ENCODE measurements at regions not wholly inside any gene's neighbourhood (a gene's known extent, or its start where the extent isn't known, plus 50 kb on each side); places are given as distances from the start of the nearest gene placed in this dataset.
"Not testable (repeated sequence)": the region's sequence is repeated elsewhere in the genome, so short reads cannot be mapped to it uniquely, and the experiment has no call there.

DNA sequence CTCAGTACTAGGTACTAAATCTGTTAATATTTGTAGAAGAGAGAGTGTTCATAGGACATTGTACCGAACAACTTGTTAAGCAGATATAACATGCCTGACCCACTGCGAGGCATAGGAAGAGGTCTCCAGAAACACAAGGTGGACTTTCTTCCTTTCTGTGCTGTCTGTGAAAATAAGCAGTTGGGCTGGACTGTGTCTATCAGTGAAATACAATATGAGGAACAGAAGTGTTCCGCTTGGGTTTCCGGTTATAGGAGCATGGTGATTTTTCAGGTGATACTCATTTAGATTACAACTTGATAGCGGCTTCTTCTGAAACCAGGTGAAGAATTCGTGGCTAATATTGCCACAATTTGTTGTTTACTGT, 60.9 kb upstream of the TLR4 start:
- Histone ChIP-seq H3K9ac (ENCODE audit: low read depth, low read length, poor library complexity, severe bottlenecking) (no peak overlapping the region), H3F3A (ENCODE audit: low read depth) (no peaks in the 10 kb centered on the region), H3K9me3 (ENCODE audit: insufficient read depth, low read depth, low read length) (no peaks in the 10 kb centered on the region), H3K4me1 (ENCODE audit: insufficient read depth, low read length, poor library complexity, severe bottlenecking) (no peaks in the 10 kb centered on the region), H4K20me1 (ENCODE audit: insufficient read depth, low read length, poor library complexity, severe bottlenecking) (no peaks in the 10 kb centered on the region), H2AFZ (ENCODE audit: low read length) (no peak overlapping the region), H3K4me3 (ENCODE audit: low read length, poor library complexity, severe bottlenecking) (no peak overlapping the region), H3K27me3 (ENCODE audit: insufficient read depth, low read length, poor library complexity, severe bottlenecking) (no peaks in the 10 kb centered on the region), H3K4me2 (ENCODE audit: low read depth, low read length, poor library complexity, severe bottlenecking) (no peak overlapping the region), H3K79me2 (ENCODE audit: insufficient read depth, low read length) (no peaks in the 10 kb centered on the region), H3K36me3 (ENCODE audit: insufficient read depth, low read length) (no peaks in the 10 kb centered on the region), H3K9me2 (replicated peaks; ENCODE audit: low read depth, low read length) (no peaks in the 10 kb centered on the region)
- TF ChIP-seq EZH2phosphoT487 (IDR thresholded peaks at IDR 0.05; ENCODE audit: borderline replicate concordance), result no peak
- TF ChIP-seq, protein P1, sequence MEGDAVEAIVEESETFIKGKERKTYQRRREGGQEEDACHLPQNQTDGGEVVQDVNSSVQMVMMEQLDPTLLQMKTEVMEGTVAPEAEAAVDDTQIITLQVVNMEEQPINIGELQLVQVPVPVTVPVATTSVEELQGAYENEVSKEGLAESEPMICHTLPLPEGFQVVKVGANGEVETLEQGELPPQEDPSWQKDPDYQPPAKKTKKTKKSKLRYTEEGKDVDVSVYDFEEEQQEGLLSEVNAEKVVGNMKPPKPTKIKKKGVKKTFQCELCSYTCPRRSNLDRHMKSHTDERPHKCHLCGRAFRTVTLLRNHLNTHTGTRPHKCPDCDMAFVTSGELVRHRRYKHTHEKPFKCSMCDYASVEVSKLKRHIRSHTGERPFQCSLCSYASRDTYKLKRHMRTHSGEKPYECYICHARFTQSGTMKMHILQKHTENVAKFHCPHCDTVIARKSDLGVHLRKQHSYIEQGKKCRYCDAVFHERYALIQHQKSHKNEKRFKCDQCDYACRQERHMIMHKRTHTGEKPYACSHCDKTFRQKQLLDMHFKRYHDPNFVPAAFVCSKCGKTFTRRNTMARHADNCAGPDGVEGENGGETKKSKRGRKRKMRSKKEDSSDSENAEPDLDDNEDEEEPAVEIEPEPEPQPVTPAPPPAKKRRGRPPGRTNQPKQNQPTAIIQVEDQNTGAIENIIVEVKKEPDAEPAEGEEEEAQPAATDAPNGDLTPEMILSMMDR (conservative IDR thresholded peaks at IDR 0.05; ENCODE audit: low read length), result no peak

DNA sequence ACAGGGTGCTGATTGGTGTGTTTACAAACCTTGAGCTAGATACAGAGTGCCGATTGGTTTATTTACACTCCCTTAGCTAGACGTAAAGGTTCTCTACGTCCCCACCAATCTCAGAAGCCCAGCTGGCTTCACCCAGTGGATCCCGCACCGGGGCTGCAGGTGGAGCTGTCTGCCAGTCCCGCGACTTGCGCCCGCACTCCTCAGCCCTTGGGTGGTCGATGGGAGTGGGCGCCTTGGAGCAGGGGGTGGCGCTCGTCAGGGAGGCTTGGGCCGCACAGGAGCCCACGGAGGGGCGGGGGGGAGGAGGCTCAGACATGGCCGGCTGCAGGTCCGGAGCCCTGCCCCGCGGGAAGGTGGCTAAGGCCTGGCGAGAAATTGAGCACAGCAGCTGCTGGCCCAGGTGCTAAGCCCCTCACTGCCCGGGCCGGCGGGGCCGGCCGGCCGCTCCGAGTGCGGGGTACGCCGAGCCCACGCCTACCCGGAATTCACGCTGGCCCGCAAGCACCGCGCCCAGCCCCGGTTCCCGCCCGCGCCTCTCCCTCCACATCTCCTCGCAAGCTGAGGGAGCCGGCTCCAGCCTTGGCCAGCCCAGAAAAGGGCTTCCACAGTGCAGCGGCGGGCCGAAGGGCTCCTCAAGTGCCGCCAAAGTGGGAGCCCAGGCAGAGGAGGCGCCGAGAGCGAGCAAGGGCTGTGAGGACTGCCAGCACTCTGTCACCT, 61.5 kb upstream of the TLR4 start:
- H3K4me1 ChIP-seq (ENCODE audit: insufficient read depth, low read length, poor library complexity, severe bottlenecking); H3K4me3 ChIP-seq (ENCODE audit: low read length, poor library complexity, severe bottlenecking); H2AFZ ChIP-seq (ENCODE audit: low read length); H3K36me3 ChIP-seq (ENCODE audit: insufficient read depth, low read length); H4K20me1 ChIP-seq (ENCODE audit: insufficient read depth, low read length, poor library complexity, severe bottlenecking); H3K27me3 ChIP-seq (ENCODE audit: insufficient read depth, low read length, poor library complexity, severe bottlenecking); H3K9me2 ChIP-seq (replicated peaks; ENCODE audit: low read depth, low read length); H3K9ac ChIP-seq (ENCODE audit: low read depth, low read length, poor library complexity, severe bottlenecking); H3K4me2 ChIP-seq (ENCODE audit: low read depth, low read length, poor library complexity, severe bottlenecking); H3K79me2 ChIP-seq (ENCODE audit: insufficient read depth, low read length); H3K9me3 ChIP-seq (ENCODE audit: insufficient read depth, low read depth, low read length); H3F3A ChIP-seq (ENCODE audit: low read depth): not testable (repeated sequence)

DNA sequence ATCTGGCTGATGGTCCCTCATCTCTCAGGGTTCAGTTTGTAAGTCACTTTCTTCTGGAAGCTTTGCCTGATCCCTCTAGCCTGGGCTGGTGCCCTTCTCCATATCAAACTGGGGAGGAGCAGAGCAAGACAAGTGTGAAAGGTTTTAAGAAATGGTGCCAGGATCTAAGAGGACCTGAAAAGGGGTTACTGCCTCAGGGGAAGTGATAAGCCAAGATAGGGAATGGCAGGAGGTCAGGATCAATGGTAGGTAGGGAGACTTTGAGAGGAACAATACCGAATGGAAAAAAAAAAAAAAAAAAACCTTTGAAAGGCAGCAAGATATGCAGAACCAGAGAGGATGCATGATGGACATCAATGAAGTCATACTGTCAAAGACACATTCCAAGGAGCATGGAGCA, 67.5 kb upstream of the TLR4 start:
- Histone ChIP-seq H3F3A (ENCODE audit: low read depth) (no peaks in the 10 kb centered on the region), H3K9me3 (ENCODE audit: insufficient read depth, low read depth, low read length) (no peaks in the 10 kb centered on the region), H3K4me1 (ENCODE audit: insufficient read depth, low read length, poor library complexity, severe bottlenecking) (no peaks in the 10 kb centered on the region), H3K9me2 (replicated peaks; ENCODE audit: low read depth, low read length) (no peaks in the 10 kb centered on the region), H3K79me2 (ENCODE audit: insufficient read depth, low read length) (no peaks in the 10 kb centered on the region), H4K20me1 (ENCODE audit: insufficient read depth, low read length, poor library complexity, severe bottlenecking) (no peaks in the 10 kb centered on the region), H3K9ac (ENCODE audit: low read depth, low read length, poor library complexity, severe bottlenecking) (no peak overlapping the region), H2AFZ (ENCODE audit: low read length) (no peak overlapping the region), H3K4me2 (ENCODE audit: low read depth, low read length, poor library complexity, severe bottlenecking) (no peak overlapping the region), H3K27me3 (ENCODE audit: insufficient read depth, low read length, poor library complexity, severe bottlenecking) (no peaks in the 10 kb centered on the region), H3K4me3 (ENCODE audit: low read length, poor library complexity, severe bottlenecking) (no peak overlapping the region), H3K36me3 (ENCODE audit: insufficient read depth, low read length) (no peaks in the 10 kb centered on the region)
- TF ChIP-seq, protein P1 (conservative IDR thresholded peaks at IDR 0.05; ENCODE audit: low read length), result no peak
- TF ChIP-seq EZH2phosphoT487 (IDR thresholded peaks at IDR 0.05; ENCODE audit: borderline replicate concordance), result no peak

DNA sequence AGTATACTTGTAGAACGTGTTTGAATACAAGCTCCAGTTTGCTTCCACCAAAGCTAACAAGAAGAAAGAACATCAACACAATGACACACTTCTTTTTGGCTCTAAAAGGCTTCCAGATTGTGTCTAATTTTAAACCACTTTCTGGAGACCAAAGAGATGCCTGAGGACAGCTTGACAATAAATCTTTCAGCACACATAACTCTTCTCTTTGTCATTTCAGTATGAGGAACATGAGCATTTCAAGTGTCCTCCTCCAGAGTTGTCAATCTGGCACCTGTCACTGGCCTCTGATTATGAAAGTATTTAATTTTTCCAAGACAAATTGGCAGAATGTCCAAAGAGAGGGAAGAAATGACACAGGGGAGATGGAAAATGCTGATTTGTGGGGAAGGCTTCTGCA, 79.0 kb upstream of the TLR4 start:
- H3K9me3 ChIP-seq (ENCODE audit: insufficient read depth, low read depth, low read length), result no peaks in the 10 kb centered on the region; the same call in 1 of the 2 replicates
- H3K9me2 ChIP-seq (replicated peaks; ENCODE audit: low read depth, low read length), result no peaks in the 10 kb centered on the region
- H3K4me3 ChIP-seq (ENCODE audit: low read length, poor library complexity, severe bottlenecking), result no peak overlapping the region
- H4K20me1 ChIP-seq (ENCODE audit: insufficient read depth, low read length, poor library complexity, severe bottlenecking), result no peaks in the 10 kb centered on the region
- no peak overlapping the region for H2AFZ ChIP-seq (ENCODE audit: low read length)
- no peak for TF ChIP-seq EZH2phosphoT487 (IDR thresholded peaks at IDR 0.05; ENCODE audit: borderline replicate concordance)
- TF ChIP-seq, protein P1 (conservative IDR thresholded peaks at IDR 0.05; ENCODE audit: low read length), result no peak
- no peak overlapping the region for H3K9ac ChIP-seq (ENCODE audit: low read depth, low read length, poor library complexity, severe bottlenecking)
- no peaks in the 10 kb centered on the region for H3K79me2 ChIP-seq (ENCODE audit: insufficient read depth, low read length)
- no peaks in the 10 kb centered on the region for H3K4me1 ChIP-seq (ENCODE audit: insufficient read depth, low read length, poor library complexity, severe bottlenecking)
- H3K4me2 ChIP-seq (ENCODE audit: low read depth, low read length, poor library complexity, severe bottlenecking), result no peak overlapping the region
- no peaks in the 10 kb centered on the region for H3F3A ChIP-seq (ENCODE audit: low read depth)
- H3K27me3 ChIP-seq (ENCODE audit: insufficient read depth, low read length, poor library complexity, severe bottlenecking), result no peaks in the 10 kb centered on the region
- no peaks in the 10 kb centered on the region for H3K36me3 ChIP-seq (ENCODE audit: insufficient read depth, low read length)
